HepG2 (cell line): ENCODE measurements at regions not wholly inside any gene's neighbourhood (a gene's known extent, or its start where the extent isn't known, plus 50 kb on each side); places are given as distances from the start of the nearest gene placed in this dataset.

Experiments
- ATAC-seq: fragments of 200-7000 bp; cut with Tn5 transposase; 3 replicates; pipeline ENCODE4 v1.9.1; 2020; ENCODE audit warnings: mild to moderate bottlenecking, moderate library complexity
- BruUV-seq: library from RNA; stranded (reverse); fragments of 400-500 nt; replicated peaks from 2 replicates; lab custom pipeline; 2021; lab: Mats Ljungman, UMichigan
- CTCF ChIA-PET: fragments of 300-600 bp; formaldehyde crosslinking; extraction: SDS; loops from one replicate; lab custom pipeline; 2021; ENCODE audit warnings: low total read pairs, inconsistent platforms, low intra/inter-chr PET ratio; lab: Yijun Ruan, JAX
- POLR2A ChIA-PET: fragments of 350-600 bp; sonication (Branson Sonifier 250); formaldehyde crosslinking; loops from one replicate; lab custom pipeline; 2020; ENCODE audit warnings: antibody characterized with exemption, inconsistent platforms; lab: Yijun Ruan, JAX
- DNase-seq: peaks from one replicate; pipeline ENCODE4 v3.0.0-alpha.2; 2015; ENCODE audit warnings: low spot score
- FAIRE-seq: peaks from 3 replicates; lab custom pipeline; 2011; peaks lifted over from hg19 to GRCh38; lab: Jason Lieb, UNC
- H2AFZ ChIP-seq: one replicate; pipeline ENCODE4 v1.6.1; 2011; ENCODE audit warnings: low read length, inconsistent platforms
- H3K27ac ChIP-seq: fragments of 300-600 bp; 3 replicates; pipeline ENCODE4 v1.8.0; 2011; ENCODE audit warnings: mixed run types, mild to moderate bottlenecking, mixed read lengths, low read length, inconsistent platforms; ENCODE audit not compliant: insufficient read depth; ENCODE audit errors: extremely low read length
- H3K27me3 ChIP-seq, 2 experiments: fragments of 200-600 bp in 1 of 2; 2 replicates in 1 of 2; 3 replicates in 1 of 2; pipeline versions ENCODE4 v1.6.0 to v1.8.0; 2011; ENCODE audit warnings: low read length in 2 of 2, mild to moderate bottlenecking in 2 of 2, moderate library complexity in 2 of 2, inconsistent platforms in 1 of 2; ENCODE audit not compliant: insufficient read depth in 2 of 2, control insufficient read depth in 1 of 2
- H3K36me3 ChIP-seq, 2 experiments: fragments of 200-600 bp in 1 of 2; replicated peaks in 1 of 2; 2 replicates in 1 of 2; 3 replicates in 1 of 2; pipeline versions ENCODE4 v1.5.1 to v1.8.0; 2011; ENCODE audit warnings: low read length in 2 of 2, inconsistent platforms in 1 of 2; ENCODE audit not compliant: insufficient read depth in 2 of 2, control insufficient read depth in 1 of 2
- H3K4me1 ChIP-seq: 2 replicates; pipeline ENCODE4 v1.5.1; 2012; ENCODE audit warnings: low read length, inconsistent platforms; ENCODE audit not compliant: insufficient read depth
- H3K4me2 ChIP-seq: 2 replicates; pipeline ENCODE4 v1.6.0; 2011; ENCODE audit warnings: low read depth, low read length, inconsistent platforms
- H3K4me3 ChIP-seq, 3 experiments: fragments of 200-600 bp in 1 of 3; sonication (generic), shearing (Covaris generic) in 1 of 3; replicated peaks in 1 of 3; 2 replicates each; pipeline ENCODE4 v1.5.1; 2011 to 2016; ENCODE audit warnings: low read length in 3 of 3, inconsistent platforms in 2 of 3, low read depth in 2 of 3, mild to moderate bottlenecking in 2 of 3, control low read depth in 1 of 3, mixed read lengths in 1 of 3; ENCODE audit not compliant: insufficient read depth in 1 of 3
- H3K79me2 ChIP-seq: one replicate; pipeline ENCODE4 v1.6.1; 2011; ENCODE audit warnings: low read length, inconsistent platforms; ENCODE audit not compliant: insufficient read depth
- H3K9ac ChIP-seq: 2 replicates; pipeline ENCODE4 v1.6.0; 2011; ENCODE audit warnings: mild to moderate bottlenecking, low read depth, low read length, inconsistent platforms; ENCODE audit not compliant: insufficient read depth
- H3K9me3 ChIP-seq: 2 replicates; pipeline ENCODE4 v1.5.1; 2012; ENCODE audit warnings: mild to moderate bottlenecking, low read length
- H4K20me1 ChIP-seq: 2 replicates; pipeline ENCODE4 v1.6.0; 2011; ENCODE audit warnings: inconsistent platforms, mild to moderate bottlenecking, low read length, moderate library complexity; ENCODE audit not compliant: insufficient read depth
- GFI1 ChIP-seq: sonication (generic); formaldehyde crosslinking; IDR thresholded peaks from 2 replicates; pipeline ENCODE4 v1.5.0; 2020; ENCODE audit warnings: missing genetic modification reagents, mild to moderate bottlenecking, borderline replicate concordance
- HDAC2 ChIP-seq: sonication (generic); formaldehyde crosslinking; IDR thresholded peaks from 2 replicates; pipeline ENCODE4 v1.4.0; 2020; ENCODE audit warnings: missing genetic modification reagents
- HMG20B ChIP-seq: conservative IDR thresholded peaks from 2 replicates; pipeline ENCODE4 v1.6.1; 2016; ENCODE audit warnings: missing genetic modification reagents, missing compliant biosample characterization
- HNF4A ChIP-seq: sonication (generic); formaldehyde crosslinking; IDR thresholded peaks from 2 replicates; pipeline ENCODE4 v1.4.0; 2020; ENCODE audit warnings: missing genetic modification reagents
- KDM5B ChIP-seq: sonication (generic); formaldehyde crosslinking; IDR thresholded peaks from 2 replicates; pipeline ENCODE4 v1.4.0; 2020; ENCODE audit warnings: missing genetic modification reagents, mild to moderate bottlenecking, borderline replicate concordance
- MTERF4 ChIP-seq: sonication (generic); formaldehyde crosslinking; IDR thresholded peaks from 2 replicates; pipeline ENCODE4 v1.8.0; 2023; ENCODE audit warnings: mild to moderate bottlenecking, missing genetic modification reagents
- PAXIP1 ChIP-seq: sonication (generic); formaldehyde crosslinking; conservative IDR thresholded peaks from 2 replicates; pipeline ENCODE4 v1.4.0; 2020; ENCODE audit warnings: mild to moderate bottlenecking, missing genetic modification reagents, moderate library complexity
- PPARG ChIP-seq: conservative IDR thresholded peaks from 2 replicates; pipeline ENCODE4 v1.6.1; 2016; ENCODE audit warnings: missing biosample characterization, missing genetic modification reagents
- ZNF768 ChIP-seq: sonication (generic); formaldehyde crosslinking; IDR thresholded peaks from 2 replicates; pipeline ENCODE4 v1.4.0; 2020; ENCODE audit warnings: missing genetic modification reagents
- WGBS: methylation state at CpG from one replicate; pipeline ENCODE4 v1.1.6; 2017; ENCODE audit warnings: low lambda C conversion rate; 5-methylcytosine and 5-hydroxymethylcytosine counted together
- in situ Hi-C: cut with HindIII; loops from 2 replicates; pipeline ENCODE4 v1.10.0; 2017; ENCODE audit warnings: low pct_unique_long_range_greater_than_20kb; ENCODE audit not compliant: extremely low pct_ligation_motif_present
- intact Hi-C: fragments of 100-400 bp; cut with micrococcal nuclease; formaldehyde crosslinking; loops from one replicate; pipeline ENCODE4 v1.10.0; 2022; ENCODE audit not compliant: unreplicated experiment
- TF ChIP-seq, protein P1 (sequence below): sonication (generic); formaldehyde crosslinking; IDR thresholded peaks from 2 replicates; pipeline ENCODE4 v1.4.0; 2020; ENCODE audit warnings: mild to moderate bottlenecking, missing genetic modification reagents, borderline replicate concordance

DNA sequence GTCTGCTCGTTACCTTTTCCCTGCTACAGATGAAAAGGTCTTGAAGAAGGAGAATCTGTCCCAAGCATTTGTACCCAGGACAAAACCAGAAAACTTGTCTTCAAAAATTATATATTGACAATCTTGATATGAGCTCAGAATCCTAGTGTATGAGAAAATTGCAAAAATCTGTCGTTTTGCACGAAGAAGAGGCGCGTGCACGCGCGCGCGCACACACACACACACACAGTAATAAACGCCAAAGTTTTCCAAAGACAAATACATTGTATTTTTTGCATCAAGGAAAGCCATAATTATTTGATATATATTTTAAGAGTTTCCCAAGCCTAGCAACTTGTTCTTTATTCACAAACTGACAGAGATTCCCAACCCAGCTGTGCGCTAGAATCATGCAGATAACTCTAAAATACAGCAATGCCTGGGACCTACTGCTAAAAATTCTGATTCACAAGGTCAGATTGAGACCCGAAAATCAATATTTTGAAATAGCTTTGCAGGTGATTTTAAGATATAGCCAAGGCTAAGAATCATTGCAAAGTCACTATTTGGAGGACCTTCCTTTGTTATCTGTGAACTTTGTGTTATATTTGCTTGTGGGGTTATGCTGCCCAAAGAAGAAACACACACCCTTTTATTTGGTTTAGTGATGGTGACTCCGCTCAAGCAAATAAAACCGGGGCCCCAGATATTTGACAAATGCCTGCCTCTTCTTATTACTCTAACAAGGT is 1287.7 kb upstream of the CDH6 start:
- CTCF ChIA-PET, result no interaction called here
- 66% methylated on average over 15 of the region's 15 CpGs for WGBS
- H3K9ac ChIP-seq, result no peak overlapping the region
- in situ Hi-C loops (no loop called here), intact Hi-C loops (no loop called here)
- no peak overlapping the region for H3K4me3 ChIP-seq
- H3K27ac ChIP-seq, result no peak overlapping the region
- H3K36me3 ChIP-seq, result no peaks in the 10 kb centered on the region
- H3K9me3 ChIP-seq, result no peaks in the 10 kb centered on the region
- H3K4me1 ChIP-seq, result peaks cover 14% of the 10 kb centered on the region
- H3K27me3 ChIP-seq, result no peaks in the 10 kb centered on the region
- ATAC-seq, result peak; percentile 89
- H3K4me2 ChIP-seq, result 0 out of 2 replicates have a peak overlapping the region, but pooled peaks have one; percentile 15
- peak; percentile 65 for DNase-seq
- no peaks in the 10 kb centered on the region for H3K79me2 ChIP-seq
- H2AFZ ChIP-seq, result no peak overlapping the region
- no peaks in the 10 kb centered on the region for H4K20me1 ChIP-seq
- peak; percentile 34 for FAIRE-seq
- BruUV-seq, result no TSS peak
- POLR2A ChIA-PET, result no interaction called here
- TF ChIP-seq HDAC2 (CRISPR knock-in tag), result 0 out of 2 replicates have a peak, but pooled peaks have one; percentile 14
- peak; percentile 70 for TF ChIP-seq HMG20B (CRISPR knock-in tag)
- TF ChIP-seq GFI1, result peak; percentile 93
- no peak for TF ChIP-seq MTERF4 (CRISPR knock-in tag)
- peak; percentile 34; the same call in 1 of the 2 replicates for TF ChIP-seq PAXIP1 (CRISPR knock-in tag)
- no peak for TF ChIP-seq ZNF768 (CRISPR knock-in tag)
- peak; percentile 80 for TF ChIP-seq PPARG
- TF ChIP-seq HNF4A (CRISPR knock-in tag), result peak; percentile 42; the same call in 1 of the 2 replicates
- TF ChIP-seq, protein P1, sequence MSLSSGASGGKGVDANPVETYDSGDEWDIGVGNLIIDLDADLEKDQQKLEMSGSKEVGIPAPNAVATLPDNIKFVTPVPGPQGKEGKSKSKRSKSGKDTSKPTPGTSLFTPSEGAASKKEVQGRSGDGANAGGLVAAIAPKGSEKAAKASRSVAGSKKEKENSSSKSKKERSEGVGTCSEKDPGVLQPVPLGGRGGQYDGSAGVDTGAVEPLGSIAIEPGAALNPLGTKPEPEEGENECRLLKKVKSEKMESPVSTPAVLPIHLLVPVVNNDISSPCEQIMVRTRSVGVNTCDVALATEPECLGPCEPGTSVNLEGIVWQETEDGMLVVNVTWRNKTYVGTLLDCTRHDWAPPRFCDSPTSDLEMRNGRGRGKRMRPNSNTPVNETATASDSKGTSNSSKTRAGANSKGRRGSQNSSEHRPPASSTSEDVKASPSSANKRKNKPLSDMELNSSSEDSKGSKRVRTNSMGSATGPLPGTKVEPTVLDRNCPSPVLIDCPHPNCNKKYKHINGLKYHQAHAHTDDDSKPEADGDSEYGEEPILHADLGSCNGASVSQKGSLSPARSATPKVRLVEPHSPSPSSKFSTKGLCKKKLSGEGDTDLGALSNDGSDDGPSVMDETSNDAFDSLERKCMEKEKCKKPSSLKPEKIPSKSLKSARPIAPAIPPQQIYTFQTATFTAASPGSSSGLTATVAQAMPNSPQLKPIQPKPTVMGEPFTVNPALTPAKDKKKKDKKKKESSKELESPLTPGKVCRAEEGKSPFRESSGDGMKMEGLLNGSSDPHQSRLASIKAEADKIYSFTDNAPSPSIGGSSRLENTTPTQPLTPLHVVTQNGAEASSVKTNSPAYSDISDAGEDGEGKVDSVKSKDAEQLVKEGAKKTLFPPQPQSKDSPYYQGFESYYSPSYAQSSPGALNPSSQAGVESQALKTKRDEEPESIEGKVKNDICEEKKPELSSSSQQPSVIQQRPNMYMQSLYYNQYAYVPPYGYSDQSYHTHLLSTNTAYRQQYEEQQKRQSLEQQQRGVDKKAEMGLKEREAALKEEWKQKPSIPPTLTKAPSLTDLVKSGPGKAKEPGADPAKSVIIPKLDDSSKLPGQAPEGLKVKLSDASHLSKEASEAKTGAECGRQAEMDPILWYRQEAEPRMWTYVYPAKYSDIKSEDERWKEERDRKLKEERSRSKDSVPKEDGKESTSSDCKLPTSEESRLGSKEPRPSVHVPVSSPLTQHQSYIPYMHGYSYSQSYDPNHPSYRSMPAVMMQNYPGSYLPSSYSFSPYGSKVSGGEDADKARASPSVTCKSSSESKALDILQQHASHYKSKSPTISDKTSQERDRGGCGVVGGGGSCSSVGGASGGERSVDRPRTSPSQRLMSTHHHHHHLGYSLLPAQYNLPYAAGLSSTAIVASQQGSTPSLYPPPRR, result peak; percentile 28; the same call in 1 of the 2 replicates
- TF ChIP-seq KDM5B (CRISPR knock-in tag), result no peak
